ENCODE measurements at regions not wholly inside any gene's neighbourhood (a gene's known extent, or its start where the extent isn't known, plus 50 kb on each side); places are given as distances from the start of the nearest gene placed in this dataset.

- no peaks in the 10 kb centered on the region for H3K4me1 Mint-ChIP-seq (ENCODE audit: low read depth, unreplicated experiment)
- H3K27ac Mint-ChIP-seq (ENCODE audit: unreplicated experiment): no peak overlapping the region
- H3K9me3 Mint-ChIP-seq (ENCODE audit: unreplicated experiment): no peaks in the 10 kb centered on the region
Observed at GRCh38 chr4:137923494-137923893, 318.7 kb downstream of the SLC7A11 start.

GRCh38 chr4:137922721-137923120, 319.4 kb downstream of the SLC7A11 start:
- H3K4me1 Mint-ChIP-seq (ENCODE audit: low read depth, unreplicated experiment): no peaks in the 10 kb centered on the region
- H3K27ac Mint-ChIP-seq (ENCODE audit: unreplicated experiment): no peak overlapping the region
- H3K36me3 Mint-ChIP-seq (ENCODE audit: unreplicated experiment): no peaks in the 10 kb centered on the region
- no peak for DNase-seq
- H3K9me3 Mint-ChIP-seq (ENCODE audit: unreplicated experiment): no peaks in the 10 kb centered on the region
- TF ChIP-seq CTCF (IDR thresholded peaks at IDR 0.05; ENCODE audit: partially characterized antibody, unreplicated experiment): no peak
- no peaks in the 10 kb centered on the region for H3K27me3 Mint-ChIP-seq (ENCODE audit: unreplicated experiment)
- no peak overlapping the region for H3K4me3 Mint-ChIP-seq (ENCODE audit: unreplicated experiment)

More at GRCh38 chr4:137923494-137923893, 318.7 kb downstream of the SLC7A11 start:
- Mint-ChIP-seq H3K4me3 (ENCODE audit: unreplicated experiment) (no peak overlapping the region), H3K36me3 (ENCODE audit: unreplicated experiment) (no peaks in the 10 kb centered on the region), H3K27me3 (ENCODE audit: unreplicated experiment) (no peaks in the 10 kb centered on the region)
- TF ChIP-seq CTCF (IDR thresholded peaks at IDR 0.05; ENCODE audit: partially characterized antibody, unreplicated experiment): no peak
- DNase-seq: no peak

GRCh38 chr4:137909529-137910309, 332.4 kb downstream of the SLC7A11 start:
- no peaks in the 10 kb centered on the region for H3K9me3 Mint-ChIP-seq (ENCODE audit: unreplicated experiment)
- H3K4me1 Mint-ChIP-seq (ENCODE audit: low read depth, unreplicated experiment): no peaks in the 10 kb centered on the region

GRCh38 chr4:137905930-137906329, 336.2 kb downstream of the SLC7A11 start:
- Mint-ChIP-seq H3K27ac (ENCODE audit: unreplicated experiment) (no peak overlapping the region), H3K4me1 (ENCODE audit: low read depth, unreplicated experiment) (no peaks in the 10 kb centered on the region), H3K9me3 (ENCODE audit: unreplicated experiment) (no peaks in the 10 kb centered on the region), H3K36me3 (ENCODE audit: unreplicated experiment) (no peaks in the 10 kb centered on the region), H3K27me3 (ENCODE audit: unreplicated experiment) (no peaks in the 10 kb centered on the region), H3K4me3 (ENCODE audit: unreplicated experiment) (no peak overlapping the region)
- no peak for TF ChIP-seq CTCF (IDR thresholded peaks at IDR 0.05; ENCODE audit: partially characterized antibody, unreplicated experiment)
- DNase-seq: no peak

More at GRCh38 chr4:137909529-137910309, 332.4 kb downstream of the SLC7A11 start:
- DNase-seq: no peak
- Mint-ChIP-seq H3K27me3 (ENCODE audit: unreplicated experiment) (peaks cover 1% of the 10 kb centered on the region), H3K27ac (ENCODE audit: unreplicated experiment) (no peak overlapping the region), H3K4me3 (ENCODE audit: unreplicated experiment) (no peak overlapping the region), H3K36me3 (ENCODE audit: unreplicated experiment) (no peaks in the 10 kb centered on the region)
- TF ChIP-seq CTCF (IDR thresholded peaks at IDR 0.05; ENCODE audit: partially characterized antibody, unreplicated experiment): no peak

- no peaks in the 10 kb centered on the region for H3K9me3 Mint-ChIP-seq (ENCODE audit: unreplicated experiment)
- H3K27me3 Mint-ChIP-seq (ENCODE audit: unreplicated experiment): no peaks in the 10 kb centered on the region
- H3K27ac Mint-ChIP-seq (ENCODE audit: unreplicated experiment): no peak overlapping the region
- no peaks in the 10 kb centered on the region for H3K4me1 Mint-ChIP-seq (ENCODE audit: low read depth, unreplicated experiment)
- H3K36me3 Mint-ChIP-seq (ENCODE audit: unreplicated experiment): no peaks in the 10 kb centered on the region
- no peak for TF ChIP-seq CTCF (IDR thresholded peaks at IDR 0.05; ENCODE audit: partially characterized antibody, unreplicated experiment)
- H3K4me3 Mint-ChIP-seq (ENCODE audit: unreplicated experiment): no peak overlapping the region
- DNase-seq: no peak
Observed at GRCh38 chr4:137901114-137901513, 341.0 kb downstream of the SLC7A11 start.

All from glutamatergic neuron (in vitro differentiated cells).